Stimulated activated CD8-positive, alpha-beta memory T cell treated with anti-CD3 and anti-CD28 coated beads, Interleukin-15, amount 100 ng/mL, for 24 hours (primary cell): ENCODE measurements at regions not wholly inside any gene's neighbourhood (a gene's known extent, or its start where the extent isn't known, plus 50 kb on each side); places are given as distances from the start of the nearest gene placed in this dataset.
A peak's percentile ranks its signal among the peaks of the same experiment; 100 is the strongest.

Experiments
- DNase-seq: peaks from one replicate; pipeline ENCODE4 v3.0.0-alpha.2; 2020; ENCODE audit warnings: low read depth

DNA sequence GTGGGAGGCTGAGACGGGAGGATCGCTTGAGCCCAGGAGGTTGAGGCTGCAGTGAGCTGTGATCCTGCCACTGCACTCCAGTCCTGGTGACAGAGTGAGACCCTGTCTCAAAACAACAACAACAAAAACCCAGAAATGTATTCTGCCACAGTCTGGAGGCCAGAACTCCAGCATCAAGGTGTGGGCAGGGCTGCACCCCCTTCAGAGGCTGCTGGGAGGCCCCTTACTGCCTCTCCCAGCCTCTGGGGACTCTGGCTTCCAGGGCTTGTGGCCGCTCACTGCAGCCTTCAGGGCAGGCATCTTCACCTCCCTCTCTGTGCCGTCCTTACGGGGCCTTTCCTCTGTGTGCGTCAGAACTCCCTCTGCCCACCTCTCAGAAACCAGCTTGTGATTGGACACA lies 209.4 kb upstream of the GSE1 start:
- no peak for DNase-seq

DNA sequence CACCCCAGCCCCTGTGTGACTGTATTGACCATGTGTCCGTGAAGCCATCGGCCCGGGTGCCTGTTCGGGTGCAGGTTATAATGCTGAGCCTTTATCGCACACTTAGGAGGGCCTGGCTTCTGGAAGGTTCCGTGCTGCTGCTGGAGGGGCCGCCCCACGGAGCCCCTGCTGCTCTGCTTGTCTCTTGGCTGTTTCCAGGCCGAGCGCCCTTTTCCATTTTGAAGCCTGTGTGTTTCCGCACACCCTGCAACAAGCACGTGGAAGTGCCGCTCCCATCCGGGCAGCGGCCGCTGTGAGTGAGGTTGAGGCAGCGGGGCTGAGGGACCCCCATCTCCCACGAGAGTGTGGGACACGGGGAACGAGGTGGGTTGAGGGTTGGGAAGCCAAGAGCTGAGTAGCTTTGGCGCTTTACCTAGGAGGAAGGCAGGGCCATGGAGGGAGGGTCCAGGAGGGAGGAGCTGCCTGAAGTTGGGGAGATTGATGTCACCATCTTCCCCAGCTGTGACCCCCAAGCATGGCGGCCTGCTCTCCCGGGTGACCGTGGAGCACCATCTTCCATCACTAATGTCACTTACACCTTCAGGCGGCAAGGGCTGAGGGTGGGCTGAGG lies 200.1 kb upstream of the GSE1 start:
- no peak for DNase-seq

DNA sequence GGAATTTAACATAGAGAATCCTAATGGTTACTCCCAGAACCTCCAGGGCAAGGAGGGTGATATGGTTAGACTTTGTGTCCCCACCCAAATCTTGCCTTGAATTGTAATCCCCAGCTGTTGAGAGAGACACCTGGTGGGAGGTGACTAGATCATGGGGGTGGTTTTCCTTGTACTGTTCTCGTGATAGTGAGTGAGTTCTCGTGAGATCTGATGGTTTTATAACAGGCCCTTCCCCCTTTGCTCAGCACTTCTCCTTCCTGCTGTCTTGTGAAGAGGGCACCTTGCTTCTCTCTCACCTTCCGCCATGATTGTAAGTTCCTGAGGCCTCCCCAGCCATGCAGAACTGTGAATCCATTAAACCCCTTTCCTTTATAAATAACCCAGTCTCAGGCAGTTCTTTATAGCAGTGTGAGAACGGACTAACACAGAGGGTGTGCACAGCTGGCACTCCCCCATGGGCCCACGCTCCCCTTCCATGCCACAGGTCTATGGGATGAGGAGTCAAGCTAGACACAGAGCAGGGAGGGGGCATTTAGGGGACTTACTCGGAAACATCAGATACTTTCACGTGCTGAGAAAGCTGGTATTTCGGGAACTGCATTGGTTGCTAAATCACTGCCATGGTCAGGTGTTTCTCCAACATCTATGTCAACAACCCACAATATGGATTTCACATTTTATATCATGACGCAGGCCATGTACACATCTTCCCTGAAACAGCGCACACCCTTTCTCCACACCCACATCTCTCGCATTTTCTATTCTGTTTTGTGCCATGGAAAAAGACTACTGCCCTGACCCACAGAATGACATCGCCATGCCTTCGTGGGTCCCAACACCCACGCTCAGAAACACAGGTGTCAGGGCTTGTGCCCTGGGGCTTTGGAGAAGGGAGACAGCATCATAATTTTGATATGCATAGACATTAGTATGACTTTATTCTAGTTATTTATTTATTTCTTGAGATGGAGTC lies 199.1 kb upstream of the GSE1 start:
- no peak for DNase-seq

DNA sequence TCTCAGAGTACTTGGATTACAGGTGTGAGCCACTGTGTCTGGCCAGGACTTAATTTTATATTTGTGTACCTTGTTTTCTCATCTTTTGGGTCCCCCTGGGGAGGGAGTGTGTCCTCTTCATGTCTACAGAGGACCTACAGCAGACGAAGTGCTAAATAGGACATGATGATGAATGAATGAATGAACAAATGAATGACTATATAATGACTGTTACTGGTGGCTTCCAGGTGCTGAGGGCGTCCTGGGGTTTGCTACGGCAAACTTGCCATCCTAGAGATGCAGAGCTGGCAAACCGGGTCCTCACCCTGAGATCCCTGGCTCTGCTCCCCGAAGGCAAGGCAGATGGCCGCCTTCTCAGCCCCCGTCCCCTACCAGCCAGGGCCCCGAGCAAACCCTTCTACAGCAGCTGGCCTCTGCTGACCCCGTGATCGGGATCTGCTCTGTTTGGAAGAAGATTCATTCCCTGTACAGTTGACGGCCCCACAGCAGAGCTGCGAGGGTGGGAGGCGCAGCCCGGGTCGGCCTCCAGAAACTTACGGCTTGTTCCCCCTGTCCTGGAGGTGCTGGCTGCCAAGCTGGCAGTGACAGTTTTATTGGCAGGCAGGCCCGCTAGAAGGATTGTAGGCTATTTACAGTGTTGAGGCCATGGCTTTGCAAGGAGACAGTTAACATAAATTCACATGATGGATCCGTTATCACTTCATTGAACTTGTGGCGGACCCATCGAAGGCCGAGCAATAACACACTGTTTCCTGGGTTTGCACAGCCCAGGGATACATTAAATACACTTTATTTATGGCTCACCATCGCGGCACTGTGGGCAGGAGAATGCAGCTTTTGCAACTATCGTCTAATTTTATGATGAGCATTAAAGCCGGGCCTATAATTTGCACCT lies 197.7 kb upstream of the GSE1 start:
- DNase-seq: no peak

DNA sequence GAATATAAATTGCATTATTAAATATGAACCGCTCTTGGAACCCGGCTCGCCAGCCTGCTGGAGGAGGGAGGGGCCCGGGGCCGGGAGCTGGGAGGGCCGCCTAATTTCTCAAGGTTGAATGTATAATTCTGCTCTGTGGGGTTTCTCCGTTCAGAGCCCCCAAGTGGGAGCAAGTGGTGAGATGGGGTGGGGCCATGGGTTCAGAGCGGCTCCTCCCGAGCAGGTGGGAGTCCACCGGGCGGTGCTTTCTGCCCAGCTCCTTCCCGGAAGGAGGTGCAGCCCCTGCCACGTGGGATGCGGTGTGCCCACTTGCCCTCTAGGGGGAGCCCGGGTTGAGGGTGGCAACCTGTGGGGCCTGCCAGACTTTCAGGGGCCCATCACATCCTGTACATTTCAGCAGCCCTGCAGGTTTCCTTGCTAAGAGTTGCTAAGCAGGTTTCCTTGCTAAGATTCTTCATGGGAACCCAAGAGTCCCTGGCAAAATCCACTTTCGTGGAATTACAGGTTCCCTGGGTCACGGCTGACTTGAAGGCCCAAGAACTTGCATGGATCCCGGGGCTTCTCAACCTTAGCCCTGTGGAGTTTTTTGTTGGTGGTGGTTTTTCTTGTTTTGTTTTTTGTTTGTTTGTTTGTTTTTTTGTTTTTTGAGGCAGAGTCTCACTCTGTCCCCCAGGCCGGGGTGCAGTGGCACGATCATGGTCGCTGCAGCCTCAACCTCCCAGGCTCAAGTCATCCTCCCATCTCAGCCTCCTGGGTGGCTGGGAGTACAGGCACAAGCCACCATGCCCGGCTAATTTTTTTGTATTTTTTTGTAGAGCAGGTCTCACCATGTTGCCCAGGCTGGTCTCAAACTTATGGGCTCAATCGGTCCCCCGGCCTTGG lies 196.7 kb upstream of the GSE1 start:
- DNase-seq: peak; percentile 42

DNA sequence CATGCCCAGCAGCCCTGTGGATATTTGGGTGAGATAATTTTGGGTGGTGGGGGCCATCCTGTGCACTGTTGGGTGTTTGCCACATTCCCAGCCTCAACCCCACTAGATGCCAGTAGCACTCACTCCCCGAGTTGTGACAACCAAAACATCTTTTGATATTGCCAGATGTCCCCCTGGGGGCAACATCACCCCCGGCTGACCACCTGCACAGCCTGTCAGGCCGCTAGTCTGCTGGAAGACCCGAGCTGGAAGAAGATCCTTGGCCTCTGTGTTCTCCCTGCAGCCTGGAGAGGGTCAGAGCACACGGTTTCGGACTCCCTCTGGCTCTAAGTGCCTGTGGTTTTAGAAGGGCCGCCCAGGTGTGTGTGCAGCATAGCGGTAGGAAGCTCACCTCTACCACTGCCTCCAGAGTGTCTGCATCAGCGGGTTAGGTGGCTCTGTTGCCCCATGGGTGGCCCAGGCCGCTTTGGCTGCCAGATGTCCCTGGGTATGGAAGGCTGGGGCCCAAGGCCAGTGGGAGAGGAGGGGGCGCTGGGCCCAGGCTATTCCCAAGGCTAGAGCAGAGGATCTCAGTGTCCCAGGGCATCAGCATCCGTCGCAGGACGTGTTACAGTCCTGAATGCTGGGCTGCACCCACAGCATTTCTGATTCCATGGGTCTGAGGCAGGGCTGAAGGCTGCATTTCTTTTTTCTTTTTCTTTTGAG lies 195.8 kb upstream of the GSE1 start:
- no peak for DNase-seq

DNA sequence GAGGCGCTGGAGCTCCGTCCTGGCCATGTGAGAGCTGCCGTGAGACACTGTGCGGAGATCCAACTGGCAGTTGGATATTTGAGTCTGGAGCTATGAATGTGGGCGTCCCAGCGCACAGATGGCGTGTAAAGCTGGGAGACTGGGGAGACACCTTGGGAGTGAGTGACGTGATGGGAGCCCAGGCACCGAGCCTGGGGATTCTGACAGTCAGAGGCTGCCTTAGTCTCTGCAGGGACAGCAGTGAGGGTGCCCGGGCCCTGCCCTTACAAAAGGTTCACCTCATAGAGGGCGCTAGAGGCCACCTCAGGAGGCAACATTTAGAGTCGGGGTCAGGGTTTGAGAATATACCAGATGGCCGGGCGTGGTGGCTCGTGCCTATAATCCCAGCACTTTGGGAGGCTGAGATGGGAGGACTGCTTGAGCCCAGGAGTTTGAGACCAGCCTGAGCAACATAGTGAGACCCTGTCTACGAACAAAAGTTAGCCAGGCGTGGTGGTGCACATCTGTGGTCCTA lies 194.1 kb upstream of the GSE1 start:
- no peak for DNase-seq

DNA sequence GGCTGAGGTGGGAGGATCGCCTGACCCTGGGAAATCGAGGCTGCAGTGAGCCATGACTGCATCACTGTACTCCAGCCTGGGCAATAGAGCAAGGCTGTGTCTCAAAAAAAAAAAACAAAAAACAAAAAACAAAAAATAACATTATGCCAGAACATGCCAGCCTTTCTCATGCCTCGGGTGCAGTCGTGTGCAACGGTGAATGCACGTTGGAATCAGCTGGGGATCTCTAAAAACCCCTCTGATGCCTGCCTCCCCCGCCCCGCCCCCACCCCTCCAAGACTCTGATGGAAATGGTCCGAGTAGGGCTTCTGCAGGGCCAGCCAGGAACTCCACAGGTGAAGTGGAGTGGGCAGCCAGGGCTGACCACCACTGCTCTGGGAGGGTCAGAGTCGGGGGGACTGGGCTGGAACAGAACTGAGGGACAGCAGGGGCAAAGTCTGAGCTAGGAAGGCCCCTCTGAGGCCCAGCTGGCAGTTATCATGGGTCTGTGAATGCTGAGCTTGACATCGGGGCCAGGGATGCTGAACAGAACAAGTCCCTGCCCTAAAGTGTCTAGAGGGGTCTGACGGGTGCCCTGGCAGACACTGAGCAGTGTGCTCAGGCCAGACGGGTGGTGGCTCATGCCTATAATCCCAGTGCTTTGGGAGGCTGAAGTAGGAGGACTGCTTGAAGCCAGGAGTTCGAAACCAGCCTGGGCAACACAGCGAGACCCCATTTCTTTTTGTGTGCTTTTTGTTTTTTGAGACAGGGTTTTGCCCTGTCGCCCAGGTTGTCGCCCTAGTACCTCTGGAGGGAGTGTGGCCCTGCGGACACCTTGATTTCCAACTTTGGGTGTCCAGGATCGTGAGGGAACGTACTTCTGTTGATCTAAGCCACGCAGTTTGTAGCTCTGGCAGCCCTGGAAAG lies 193.4 kb upstream of the GSE1 start:
- DNase-seq: no peak

DNA sequence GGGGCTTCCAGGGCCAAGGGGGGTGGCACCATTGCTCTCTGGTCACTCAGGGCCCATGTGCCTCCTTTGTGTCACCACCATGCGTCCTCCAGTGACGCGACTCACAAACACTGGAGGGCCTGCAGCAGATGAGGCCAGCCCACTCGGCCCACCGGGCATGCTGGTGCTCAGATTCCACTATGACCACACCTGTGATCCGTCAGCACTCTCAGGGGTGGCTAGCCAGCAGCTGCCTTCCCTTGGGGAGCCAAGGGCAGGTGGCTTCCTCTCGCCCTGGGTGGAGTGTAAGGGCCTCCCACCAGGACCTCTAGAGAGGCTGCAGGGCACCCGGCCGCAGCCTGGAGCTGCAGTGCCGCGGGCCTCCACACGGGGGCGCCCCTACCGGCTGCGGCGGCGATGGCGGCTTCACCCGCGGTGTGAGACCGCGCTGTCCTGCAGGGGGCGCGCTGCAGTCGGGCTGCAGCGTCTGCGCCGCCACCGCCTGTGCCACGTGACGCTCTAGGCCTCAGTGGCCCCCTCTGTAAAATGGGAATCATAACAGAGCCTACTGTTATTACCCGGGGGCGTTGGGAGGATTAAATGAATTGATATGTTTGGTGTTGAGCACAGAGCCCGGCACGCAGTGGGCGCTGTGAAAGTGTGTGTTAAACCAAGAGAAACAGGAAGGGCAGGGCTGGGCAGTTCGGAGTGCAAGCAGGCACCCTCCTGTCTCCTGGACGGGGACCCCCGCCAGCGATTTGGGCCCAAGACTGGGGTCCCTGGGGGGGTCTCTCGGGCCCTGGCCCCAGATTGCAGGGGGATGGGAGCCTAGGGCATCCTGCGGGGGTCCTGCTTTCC lies 192.4 kb upstream of the GSE1 start:
- peak; percentile 88 for DNase-seq

DNA sequence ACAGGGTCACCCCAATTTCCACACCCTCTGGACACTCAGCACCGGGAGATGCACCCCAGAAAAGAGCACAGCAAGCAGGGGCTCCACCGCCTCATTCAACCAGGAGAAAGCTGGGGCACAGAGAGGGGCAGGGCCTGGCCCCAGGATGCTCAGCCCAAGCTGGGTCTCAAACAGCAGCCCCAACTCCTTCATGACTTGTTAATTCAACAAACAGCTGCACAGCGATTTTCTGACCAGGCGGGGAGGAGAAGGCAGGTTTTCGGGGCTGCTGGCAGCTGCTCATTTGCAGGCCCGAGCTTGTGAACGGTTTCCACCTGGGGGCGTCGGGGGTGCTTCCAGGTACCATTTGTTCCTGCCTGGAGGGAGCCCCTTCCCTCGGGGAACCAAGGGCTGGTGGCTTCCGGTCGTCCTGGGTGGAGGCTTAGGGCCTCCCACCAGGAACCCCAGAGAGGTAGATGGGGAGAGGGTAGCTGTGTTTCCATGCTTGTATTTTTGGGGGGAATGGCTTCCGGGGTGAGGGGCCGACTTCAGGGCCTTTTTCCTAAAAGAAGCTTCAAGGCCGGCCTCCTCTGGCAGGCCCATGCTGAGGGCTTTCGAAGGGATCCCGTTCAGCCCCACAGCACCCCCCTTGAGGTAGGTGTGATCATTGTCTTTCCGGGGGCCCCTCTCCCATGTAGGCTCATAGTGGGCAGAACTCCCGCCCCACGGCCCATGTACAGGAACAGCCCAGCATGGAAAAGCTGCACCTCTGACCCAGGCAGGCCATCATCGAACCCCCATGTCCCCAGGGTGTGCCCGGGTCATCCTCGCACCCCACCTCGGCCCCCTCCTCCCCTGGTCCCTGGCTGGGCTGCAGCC lies 191.6 kb upstream of the GSE1 start:
- no peak for DNase-seq

DNA sequence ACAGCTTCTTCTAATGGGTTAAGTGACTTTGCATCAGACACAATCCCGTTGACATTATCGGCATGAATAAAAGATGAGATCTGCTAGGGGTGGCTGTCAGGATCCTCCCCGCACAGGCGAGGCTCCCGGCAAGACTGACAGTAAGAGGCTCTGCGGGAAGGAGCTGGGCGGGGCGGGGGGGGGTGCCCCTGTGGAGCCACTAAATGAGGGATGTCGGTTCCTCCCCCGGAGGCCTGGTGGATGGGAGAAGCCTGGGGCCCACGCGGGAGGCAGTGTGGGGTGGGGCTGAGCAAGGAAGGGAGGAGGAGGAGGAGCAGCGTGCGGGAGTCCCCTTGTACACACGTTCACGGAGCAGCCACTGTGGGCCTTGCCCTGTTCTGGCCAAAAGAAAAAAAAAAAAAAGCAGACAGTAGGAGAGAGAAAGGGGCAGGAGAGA lies 190.9 kb upstream of the GSE1 start:
- no peak for DNase-seq

DNA sequence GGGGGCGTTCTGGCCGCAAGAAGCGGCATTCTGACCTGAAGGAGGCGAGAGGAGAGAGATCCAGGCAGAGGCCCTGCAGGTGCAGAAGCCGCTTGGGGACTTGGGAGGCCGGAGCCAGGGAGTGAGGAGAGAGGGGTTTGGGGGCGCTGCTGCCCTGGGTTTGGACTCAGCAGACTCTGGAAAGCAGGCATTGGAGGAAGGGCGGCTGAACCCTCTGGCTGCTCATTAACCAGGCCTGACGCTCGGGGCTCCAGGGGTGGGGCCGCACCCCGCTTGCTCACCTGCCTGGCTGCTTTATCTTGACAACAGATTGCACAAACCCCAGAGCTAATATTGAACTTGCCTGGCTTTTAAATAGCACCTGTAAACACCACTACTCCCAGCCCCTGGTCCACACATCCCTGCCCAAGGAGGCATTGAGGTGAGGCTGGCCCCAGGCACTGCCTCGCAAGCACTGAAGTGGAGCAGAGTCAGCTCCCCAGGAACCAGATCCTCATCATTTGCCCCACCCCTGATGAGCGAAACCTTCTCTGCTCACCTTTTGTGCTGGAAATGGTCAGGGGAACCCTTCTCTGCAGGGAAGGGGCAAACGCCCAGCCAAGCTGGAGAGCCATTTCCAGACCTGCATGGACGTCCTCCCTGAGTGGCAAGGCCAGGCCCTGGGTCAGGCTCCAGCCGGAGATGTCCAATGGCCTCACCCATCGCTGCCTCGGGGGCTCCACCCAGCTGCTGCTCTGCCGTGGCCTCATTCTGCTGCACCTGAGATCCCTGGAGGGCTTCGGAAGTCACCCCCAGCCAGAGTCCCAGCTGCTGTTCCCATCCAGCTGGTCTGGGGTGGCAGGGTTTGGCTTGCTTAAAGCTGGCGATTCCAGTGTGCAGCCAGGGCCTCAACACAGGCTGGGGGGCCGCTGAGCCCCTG lies 190.2 kb upstream of the GSE1 start:
- no peak for DNase-seq

DNA sequence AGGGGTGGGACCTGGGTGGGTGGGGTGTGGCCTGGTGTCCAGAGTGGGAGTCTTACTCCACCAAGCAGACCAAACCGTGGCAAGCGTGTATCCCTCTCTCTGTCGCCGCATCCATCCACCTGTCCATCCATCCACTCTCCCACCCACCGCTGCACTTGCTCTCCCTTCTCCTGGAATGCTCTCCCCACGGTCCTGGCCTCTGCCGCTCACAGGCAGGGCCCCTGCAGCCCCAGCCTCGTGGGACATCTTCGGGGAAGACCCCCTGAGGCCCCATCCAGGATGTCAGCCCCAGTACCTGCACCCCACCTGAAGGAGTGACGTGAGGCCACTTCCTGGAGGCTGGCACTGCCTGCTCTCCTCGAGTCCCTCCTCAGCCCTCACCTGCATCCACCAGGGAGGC lies 189.5 kb upstream of the GSE1 start:
- no peak for DNase-seq

DNA sequence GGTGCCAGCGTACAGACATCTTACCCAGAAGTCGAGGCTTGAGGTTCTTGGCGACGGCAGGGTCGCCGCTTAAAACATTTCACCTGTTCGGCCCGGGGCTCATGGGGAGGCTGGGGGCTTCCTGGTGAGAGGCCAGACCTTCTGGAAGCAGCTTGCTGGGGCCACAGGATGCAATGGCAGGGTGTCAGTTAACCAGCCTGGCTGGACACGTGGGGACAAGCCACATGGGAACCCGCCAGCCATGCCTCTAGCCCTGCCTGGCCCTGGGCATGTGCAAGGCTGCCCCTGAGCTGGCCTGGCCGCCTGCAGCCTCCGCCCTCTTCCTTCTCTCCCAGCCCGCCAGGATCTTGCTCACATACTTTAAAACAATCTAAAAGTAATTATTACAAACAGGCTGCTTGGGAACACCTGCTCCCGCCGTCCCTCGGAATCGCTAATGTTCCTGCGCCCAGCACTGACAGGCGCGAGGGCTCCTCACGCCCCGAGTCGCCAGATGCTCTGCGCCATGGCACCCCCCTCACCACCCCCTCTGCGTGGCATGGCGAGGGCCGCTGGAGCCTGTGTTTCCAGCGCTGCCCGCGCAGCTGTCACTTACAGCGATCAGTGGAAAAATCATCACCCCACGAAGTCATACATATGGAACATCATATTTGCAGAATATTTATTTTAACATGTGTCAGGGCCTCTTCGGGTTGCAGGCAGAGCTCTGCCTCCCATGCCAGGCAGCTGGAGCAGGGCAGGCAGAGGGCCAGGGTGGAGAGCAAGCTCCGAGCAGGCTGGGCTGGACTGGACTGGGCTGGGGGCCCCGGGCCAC lies 188.7 kb upstream of the GSE1 start:
- no peak for DNase-seq

DNA sequence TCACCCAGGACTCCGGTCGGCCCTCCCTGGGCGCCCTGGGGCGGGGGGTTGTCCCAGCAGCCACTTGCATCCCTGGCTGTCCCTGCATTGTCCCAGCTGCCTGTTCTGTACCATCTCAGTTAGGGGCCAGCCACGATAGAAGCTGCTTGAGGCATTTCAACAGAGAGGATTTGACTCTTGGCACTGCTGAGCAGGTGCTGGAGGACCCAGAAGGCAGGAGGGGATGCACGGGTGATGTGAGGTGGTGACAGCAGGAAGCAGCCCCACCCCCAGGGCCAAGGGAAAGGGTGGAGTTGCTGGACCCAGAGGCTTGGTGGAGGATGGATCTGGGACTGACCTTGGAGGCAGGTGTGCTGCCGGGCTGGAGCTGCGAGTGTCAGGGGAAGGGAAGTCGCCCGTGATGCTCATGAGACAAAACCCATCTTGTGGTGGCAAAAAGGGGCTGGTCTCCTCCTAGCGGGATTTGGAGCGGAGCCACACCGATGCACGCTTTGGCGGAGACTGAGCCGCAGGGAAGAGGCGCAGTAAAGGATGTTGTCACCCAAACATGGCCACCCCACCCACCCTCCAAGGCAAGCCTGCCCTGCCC lies 188.0 kb upstream of the GSE1 start:
- no peak for DNase-seq
